K562 (cell line): ENCODE measurements at regions not wholly inside any gene's neighbourhood (a gene's known extent, or its start where the extent isn't known, plus 50 kb on each side); places are given as distances from the start of the nearest gene placed in this dataset.

Source experiments
- ATAC-seq: fragments of 200-7000 bp; cut with Tn5 transposase; 3 replicates; pipeline ENCODE4 v1.9.1; 2020; ENCODE audit warnings: moderate library complexity
- BruUV-seq: library from RNA; stranded (reverse); fragments of 400-500 nt; replicated peaks from 2 replicates; lab custom pipeline; 2021; lab: Mats Ljungman, UMichigan
- CTCF ChIA-PET: fragments of 300-600 bp; formaldehyde crosslinking; extraction: SDS; loops from one replicate; lab custom pipeline; 2021; ENCODE audit warnings: low intra/inter-chr PET ratio; lab: Yijun Ruan, JAX
- POLR2A ChIA-PET: fragments of 300-600, 350-650 bp; sonication (Branson Sonifier 250); formaldehyde crosslinking; extraction: SDS; loops from one replicate; lab custom pipeline; 2021; ENCODE audit warnings: antibody characterized with exemption, inconsistent platforms; lab: Yijun Ruan, JAX
- DNase-seq, 4 experiments: peaks; one replicate each; pipeline versions ENCODE4 v3.0.0 to v3.0.0-alpha.2; 2011 to 2018; ENCODE audit warnings: low spot score in 3 of 4, mixed read lengths in 3 of 4; ENCODE audit errors: extremely low read depth in 1 of 4
- FAIRE-seq: peaks from 2 replicates; lab custom pipeline; 2011; peaks lifted over from hg19 to GRCh38; lab: Jason Lieb, UNC
- H2AFZ ChIP-seq: 2 replicates; pipeline ENCODE4 v1.6.0; 2011; ENCODE audit warnings: low read depth, low read length, control low read depth, inconsistent platforms
- H3K27ac ChIP-seq: fragments of 200-600 bp; 3 replicates; pipeline ENCODE4 v1.8.0; 2011; ENCODE audit warnings: low read depth, mild to moderate bottlenecking, control low read depth, inconsistent platforms, low read length, moderate library complexity, mixed read lengths; ENCODE audit errors: extremely low read depth
- H3K27me3 ChIP-seq, 2 experiments: fragments of 300-600 bp in 1 of 2; 2 replicates in 1 of 2; 3 replicates in 1 of 2; pipeline versions ENCODE4 v1.6.0 to v1.8.0; 2011; ENCODE audit warnings: inconsistent platforms in 2 of 2, low read length in 2 of 2, mild to moderate bottlenecking in 1 of 2, mixed read lengths in 1 of 2, moderate library complexity in 1 of 2; ENCODE audit not compliant: control insufficient read depth in 2 of 2, insufficient read depth in 2 of 2
- H3K36me3 ChIP-seq: fragments of 300-600 bp; 3 replicates; pipeline ENCODE4 v1.8.0; 2011; ENCODE audit warnings: mild to moderate bottlenecking, low read length, inconsistent platforms; ENCODE audit not compliant: control insufficient read depth, insufficient read depth
- H3K4me1 ChIP-seq, 2 experiments: fragments of 200-600 bp in 1 of 2; replicated peaks in 1 of 2; 2 replicates in 1 of 2; 3 replicates in 1 of 2; pipeline versions ENCODE4 v1.5.1 to v1.8.0; 2011; ENCODE audit warnings: inconsistent platforms in 2 of 2, low read length in 2 of 2, mild to moderate bottlenecking in 1 of 2, mixed read lengths in 1 of 2, moderate library complexity in 1 of 2; ENCODE audit not compliant: control insufficient read depth in 2 of 2, insufficient read depth in 2 of 2
- H3K4me2 ChIP-seq: 2 replicates; pipeline ENCODE4 v1.6.1; 2011; ENCODE audit warnings: low read length, control low read depth, inconsistent platforms, mixed read lengths; ENCODE audit not compliant: insufficient read depth
- H3K4me3 ChIP-seq: fragments of 200-600 bp; sonication (generic), shearing (Covaris generic); 2 replicates; pipeline ENCODE4 v1.5.1; 2016; ENCODE audit warnings: control low read depth, inconsistent platforms
- H3K79me2 ChIP-seq: fragments of 200-600 bp; 3 replicates; pipeline ENCODE4 v1.8.0; 2011; ENCODE audit warnings: low read length, inconsistent platforms; ENCODE audit not compliant: control insufficient read depth, insufficient read depth
- H3K9ac ChIP-seq, 2 experiments: 2 replicates each; pipeline versions ENCODE4 v1.6.0 to v1.6.1; 2011; ENCODE audit warnings: low read depth in 2 of 2, low read length in 2 of 2, control low read depth in 1 of 2, inconsistent platforms in 1 of 2, mild to moderate bottlenecking in 1 of 2, mixed read lengths in 1 of 2; ENCODE audit not compliant: insufficient read depth in 1 of 2
- H3K9me1 ChIP-seq: one replicate; pipeline ENCODE4 v1.6.0; 2011; ENCODE audit warnings: inconsistent platforms, mild to moderate bottlenecking, low read length, moderate library complexity; ENCODE audit not compliant: control insufficient read depth, insufficient read depth
- H3K9me3 ChIP-seq: replicated peaks from 2 replicates; pipeline ENCODE4 v1.5.1; 2011; ENCODE audit warnings: low read depth, low read length, inconsistent platforms; ENCODE audit not compliant: control insufficient read depth, insufficient read depth
- H4K20me1 ChIP-seq: replicated peaks from 2 replicates; pipeline ENCODE4 v1.6.1; 2011; ENCODE audit warnings: low read length, inconsistent platforms, mixed read lengths; ENCODE audit not compliant: control insufficient read depth, insufficient read depth
- ELF4 ChIP-seq: fragments of 450-650 bp; formaldehyde crosslinking; IDR thresholded peaks from 2 replicates; pipeline ENCODE4 v1.4.0; 2022; ENCODE audit warnings: missing genetic modification characterization
- GTF2F1 ChIP-seq: IDR thresholded peaks from 2 replicates; pipeline ENCODE4 v1.6.1; 2011; ENCODE audit warnings: low read depth, low read length, improper control_type of control experiment
- LARP7 ChIP-seq: fragments of 450-650 bp; IDR thresholded peaks from 2 replicates; pipeline ENCODE4 v1.6.1; 2016
- ZNF239 ChIP-seq: fragments of 250-450 bp; sonication (Bioruptor Pico); IDR thresholded peaks from 2 replicates; pipeline ENCODE4 v1.4.0; 2020; ENCODE audit warnings: mild to moderate bottlenecking
- WGBS: fragments of 100-300 bp; shearing (Covaris generic); methylation state at CpG from one replicate; pipeline ENCODE4 v1.1.6; 2016; ENCODE audit warnings: low coverage, mixed read lengths; ENCODE audit not compliant: insufficient coverage; ENCODE audit errors: missing lambda C conversion rate; 5-methylcytosine and 5-hydroxymethylcytosine counted together
- in situ Hi-C: fragments of 300-500 bp; cut with MboI; formaldehyde crosslinking; loops from 4 replicates; pipeline ENCODE4 v1.15.0; 2018; ENCODE audit warnings: inconsistent platforms, mixed read lengths
- intact Hi-C: fragments of 100-400 bp; cut with micrococcal nuclease; formaldehyde crosslinking; loops from 2 replicates; pipeline ENCODE4 v1.14.2; 2022
- TF ChIP-seq, protein P1 (sequence below): fragments of 450-650 bp; IDR thresholded peaks from 2 replicates; pipeline ENCODE4 v1.7.1; 2018; ENCODE audit warnings: mild to moderate bottlenecking, low read depth; ENCODE audit not compliant: partially characterized antibody
- TF ChIP-seq, protein P2 (sequence below): fragments of 450-650 bp; IDR thresholded peaks from 2 replicates; pipeline ENCODE4 v1.6.1; 2016; ENCODE audit warnings: mild to moderate bottlenecking, moderate library complexity
- TF ChIP-seq, protein P3 (sequence below): fragments of 250-450 bp; sonication (Bioruptor Pico); IDR thresholded peaks from 2 replicates; pipeline ENCODE4 v1.8.0; 2021; ENCODE audit warnings: borderline replicate concordance, mild to moderate bottlenecking, moderate library complexity; ENCODE audit not compliant: poor library complexity, severe bottlenecking

DNA sequence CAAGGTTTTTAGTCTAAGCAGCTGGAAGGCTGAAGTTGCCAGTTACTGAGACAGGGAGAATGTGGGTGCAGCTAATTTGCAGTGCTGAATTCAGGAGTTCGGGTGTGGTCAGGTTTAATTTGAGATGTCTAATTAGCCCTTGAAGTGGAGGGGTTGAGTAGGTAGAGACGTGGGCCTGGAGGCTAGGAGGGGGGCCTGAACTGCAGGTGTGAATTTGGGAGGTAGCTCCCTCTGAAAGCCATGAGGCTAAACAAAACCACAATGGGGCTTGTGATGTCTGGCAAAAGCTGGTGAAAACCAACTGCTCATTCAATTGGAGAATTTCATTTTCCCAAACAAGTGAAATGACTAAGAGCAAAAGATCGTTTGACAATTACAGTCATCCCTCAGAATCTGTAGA, 246.0 kb upstream of the NFE2L3 start (continued):
- no peak for TF ChIP-seq ELF4
- TF ChIP-seq, protein P1, sequence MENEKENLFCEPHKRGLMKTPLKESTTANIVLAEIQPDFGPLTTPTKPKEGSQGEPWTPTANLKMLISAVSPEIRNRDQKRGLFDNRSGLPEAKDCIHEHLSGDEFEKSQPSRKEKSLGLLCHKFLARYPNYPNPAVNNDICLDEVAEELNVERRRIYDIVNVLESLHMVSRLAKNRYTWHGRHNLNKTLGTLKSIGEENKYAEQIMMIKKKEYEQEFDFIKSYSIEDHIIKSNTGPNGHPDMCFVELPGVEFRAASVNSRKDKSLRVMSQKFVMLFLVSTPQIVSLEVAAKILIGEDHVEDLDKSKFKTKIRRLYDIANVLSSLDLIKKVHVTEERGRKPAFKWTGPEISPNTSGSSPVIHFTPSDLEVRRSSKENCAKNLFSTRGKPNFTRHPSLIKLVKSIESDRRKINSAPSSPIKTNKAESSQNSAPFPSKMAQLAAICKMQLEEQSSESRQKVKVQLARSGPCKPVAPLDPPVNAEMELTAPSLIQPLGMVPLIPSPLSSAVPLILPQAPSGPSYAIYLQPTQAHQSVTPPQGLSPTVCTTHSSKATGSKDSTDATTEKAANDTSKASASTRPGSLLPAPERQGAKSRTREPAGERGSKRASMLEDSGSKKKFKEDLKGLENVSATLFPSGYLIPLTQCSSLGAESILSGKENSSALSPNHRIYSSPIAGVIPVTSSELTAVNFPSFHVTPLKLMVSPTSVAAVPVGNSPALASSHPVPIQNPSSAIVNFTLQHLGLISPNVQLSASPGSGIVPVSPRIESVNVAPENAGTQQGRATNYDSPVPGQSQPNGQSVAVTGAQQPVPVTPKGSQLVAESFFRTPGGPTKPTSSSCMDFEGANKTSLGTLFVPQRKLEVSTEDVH = no peak

DNA sequence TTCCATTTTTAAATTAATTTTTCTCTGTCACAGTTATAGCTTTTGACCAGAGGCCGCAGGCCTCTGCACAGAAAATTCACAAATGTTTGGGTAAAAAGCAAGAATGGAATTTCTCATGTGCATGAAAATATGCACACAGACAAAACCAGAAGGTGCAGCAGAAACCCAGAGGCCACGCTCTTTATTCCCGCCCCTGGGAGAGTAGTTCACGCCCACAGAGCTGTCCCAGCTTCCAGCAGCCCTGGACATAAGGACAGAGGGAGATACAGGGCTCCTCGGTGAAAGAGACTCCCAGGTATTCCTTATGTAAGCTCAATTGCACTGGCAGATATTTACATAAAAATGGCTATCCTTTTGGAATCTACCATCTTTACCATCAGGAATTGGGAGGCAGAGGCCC, 245.2 kb upstream of the NFE2L3 start:
- H4K20me1 ChIP-seq = no peaks in the 10 kb centered on the region
- H3K9me1 ChIP-seq = no peaks in the 10 kb centered on the region
- H3K9ac ChIP-seq = no peak overlapping the region
- CTCF ChIA-PET = no interaction called here
- H3K27me3 ChIP-seq = no peaks in the 10 kb centered on the region
- no peak overlapping the region for H3K4me2 ChIP-seq
- peaks cover 0 to 3% of the 10 kb centered on the region in 2 experiments; a peak in 3 of 5 replicates for H3K4me1 ChIP-seq
- no peak for DNase-seq
- no peak overlapping the region for H3K4me3 ChIP-seq
- no peaks in the 10 kb centered on the region for H3K36me3 ChIP-seq
- H3K9me3 ChIP-seq = no peaks in the 10 kb centered on the region
- no peaks in the 10 kb centered on the region for H3K79me2 ChIP-seq
- intact Hi-C loops (no loop called here), in situ Hi-C loops (no loop called here)
- no peak for FAIRE-seq
- no peak overlapping the region for H3K27ac ChIP-seq
- ATAC-seq = no peak
- WGBS = 34% methylated on average over 5 of the region's 5 CpGs
- no TSS peak for BruUV-seq
- POLR2A ChIA-PET = interaction anchor here (0.8 to 3.7 kb wide), 2 partner anchors 9 to 10 kb away, joined by 3 to 16 read pairs; no protein-coding TSS in a partner anchor
- H2AFZ ChIP-seq = no peak overlapping the region
- TF ChIP-seq, protein P2, sequence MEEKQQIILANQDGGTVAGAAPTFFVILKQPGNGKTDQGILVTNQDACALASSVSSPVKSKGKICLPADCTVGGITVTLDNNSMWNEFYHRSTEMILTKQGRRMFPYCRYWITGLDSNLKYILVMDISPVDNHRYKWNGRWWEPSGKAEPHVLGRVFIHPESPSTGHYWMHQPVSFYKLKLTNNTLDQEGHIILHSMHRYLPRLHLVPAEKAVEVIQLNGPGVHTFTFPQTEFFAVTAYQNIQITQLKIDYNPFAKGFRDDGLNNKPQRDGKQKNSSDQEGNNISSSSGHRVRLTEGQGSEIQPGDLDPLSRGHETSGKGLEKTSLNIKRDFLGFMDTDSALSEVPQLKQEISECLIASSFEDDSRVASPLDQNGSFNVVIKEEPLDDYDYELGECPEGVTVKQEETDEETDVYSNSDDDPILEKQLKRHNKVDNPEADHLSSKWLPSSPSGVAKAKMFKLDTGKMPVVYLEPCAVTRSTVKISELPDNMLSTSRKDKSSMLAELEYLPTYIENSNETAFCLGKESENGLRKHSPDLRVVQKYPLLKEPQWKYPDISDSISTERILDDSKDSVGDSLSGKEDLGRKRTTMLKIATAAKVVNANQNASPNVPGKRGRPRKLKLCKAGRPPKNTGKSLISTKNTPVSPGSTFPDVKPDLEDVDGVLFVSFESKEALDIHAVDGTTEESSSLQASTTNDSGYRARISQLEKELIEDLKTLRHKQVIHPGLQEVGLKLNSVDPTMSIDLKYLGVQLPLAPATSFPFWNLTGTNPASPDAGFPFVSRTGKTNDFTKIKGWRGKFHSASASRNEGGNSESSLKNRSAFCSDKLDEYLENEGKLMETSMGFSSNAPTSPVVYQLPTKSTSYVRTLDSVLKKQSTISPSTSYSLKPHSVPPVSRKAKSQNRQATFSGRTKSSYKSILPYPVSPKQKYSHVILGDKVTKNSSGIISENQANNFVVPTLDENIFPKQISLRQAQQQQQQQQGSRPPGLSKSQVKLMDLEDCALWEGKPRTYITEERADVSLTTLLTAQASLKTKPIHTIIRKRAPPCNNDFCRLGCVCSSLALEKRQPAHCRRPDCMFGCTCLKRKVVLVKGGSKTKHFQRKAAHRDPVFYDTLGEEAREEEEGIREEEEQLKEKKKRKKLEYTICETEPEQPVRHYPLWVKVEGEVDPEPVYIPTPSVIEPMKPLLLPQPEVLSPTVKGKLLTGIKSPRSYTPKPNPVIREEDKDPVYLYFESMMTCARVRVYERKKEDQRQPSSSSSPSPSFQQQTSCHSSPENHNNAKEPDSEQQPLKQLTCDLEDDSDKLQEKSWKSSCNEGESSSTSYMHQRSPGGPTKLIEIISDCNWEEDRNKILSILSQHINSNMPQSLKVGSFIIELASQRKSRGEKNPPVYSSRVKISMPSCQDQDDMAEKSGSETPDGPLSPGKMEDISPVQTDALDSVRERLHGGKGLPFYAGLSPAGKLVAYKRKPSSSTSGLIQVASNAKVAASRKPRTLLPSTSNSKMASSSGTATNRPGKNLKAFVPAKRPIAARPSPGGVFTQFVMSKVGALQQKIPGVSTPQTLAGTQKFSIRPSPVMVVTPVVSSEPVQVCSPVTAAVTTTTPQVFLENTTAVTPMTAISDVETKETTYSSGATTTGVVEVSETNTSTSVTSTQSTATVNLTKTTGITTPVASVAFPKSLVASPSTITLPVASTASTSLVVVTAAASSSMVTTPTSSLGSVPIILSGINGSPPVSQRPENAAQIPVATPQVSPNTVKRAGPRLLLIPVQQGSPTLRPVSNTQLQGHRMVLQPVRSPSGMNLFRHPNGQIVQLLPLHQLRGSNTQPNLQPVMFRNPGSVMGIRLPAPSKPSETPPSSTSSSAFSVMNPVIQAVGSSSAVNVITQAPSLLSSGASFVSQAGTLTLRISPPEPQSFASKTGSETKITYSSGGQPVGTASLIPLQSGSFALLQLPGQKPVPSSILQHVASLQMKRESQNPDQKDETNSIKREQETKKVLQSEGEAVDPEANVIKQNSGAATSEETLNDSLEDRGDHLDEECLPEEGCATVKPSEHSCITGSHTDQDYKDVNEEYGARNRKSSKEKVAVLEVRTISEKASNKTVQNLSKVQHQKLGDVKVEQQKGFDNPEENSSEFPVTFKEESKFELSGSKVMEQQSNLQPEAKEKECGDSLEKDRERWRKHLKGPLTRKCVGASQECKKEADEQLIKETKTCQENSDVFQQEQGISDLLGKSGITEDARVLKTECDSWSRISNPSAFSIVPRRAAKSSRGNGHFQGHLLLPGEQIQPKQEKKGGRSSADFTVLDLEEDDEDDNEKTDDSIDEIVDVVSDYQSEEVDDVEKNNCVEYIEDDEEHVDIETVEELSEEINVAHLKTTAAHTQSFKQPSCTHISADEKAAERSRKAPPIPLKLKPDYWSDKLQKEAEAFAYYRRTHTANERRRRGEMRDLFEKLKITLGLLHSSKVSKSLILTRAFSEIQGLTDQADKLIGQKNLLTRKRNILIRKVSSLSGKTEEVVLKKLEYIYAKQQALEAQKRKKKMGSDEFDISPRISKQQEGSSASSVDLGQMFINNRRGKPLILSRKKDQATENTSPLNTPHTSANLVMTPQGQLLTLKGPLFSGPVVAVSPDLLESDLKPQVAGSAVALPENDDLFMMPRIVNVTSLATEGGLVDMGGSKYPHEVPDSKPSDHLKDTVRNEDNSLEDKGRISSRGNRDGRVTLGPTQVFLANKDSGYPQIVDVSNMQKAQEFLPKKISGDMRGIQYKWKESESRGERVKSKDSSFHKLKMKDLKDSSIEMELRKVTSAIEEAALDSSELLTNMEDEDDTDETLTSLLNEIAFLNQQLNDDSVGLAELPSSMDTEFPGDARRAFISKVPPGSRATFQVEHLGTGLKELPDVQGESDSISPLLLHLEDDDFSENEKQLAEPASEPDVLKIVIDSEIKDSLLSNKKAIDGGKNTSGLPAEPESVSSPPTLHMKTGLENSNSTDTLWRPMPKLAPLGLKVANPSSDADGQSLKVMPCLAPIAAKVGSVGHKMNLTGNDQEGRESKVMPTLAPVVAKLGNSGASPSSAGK = no peak
- TF ChIP-seq GTF2F1 (no peak), ZNF239 (no peak), LARP7 (no peak)
- TF ChIP-seq, protein P3, sequence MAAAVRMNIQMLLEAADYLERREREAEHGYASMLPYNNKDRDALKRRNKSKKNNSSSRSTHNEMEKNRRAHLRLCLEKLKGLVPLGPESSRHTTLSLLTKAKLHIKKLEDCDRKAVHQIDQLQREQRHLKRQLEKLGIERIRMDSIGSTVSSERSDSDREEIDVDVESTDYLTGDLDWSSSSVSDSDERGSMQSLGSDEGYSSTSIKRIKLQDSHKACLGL (CRISPR knock-in tag) = no peak
